NT2/D1 (cell line): ENCODE measurements at regions not wholly inside any gene's neighbourhood (a gene's known extent, or its start where the extent isn't known, plus 50 kb on each side); places are given as distances from the start of the nearest gene placed in this dataset.

Experiments
- YY1 ChIP-seq: IDR thresholded peaks from 2 replicates; pipeline ENCODE4 v1.6.1; 2011; ENCODE audit not compliant: insufficient read length, insufficient read depth
- ZNF274 ChIP-seq: IDR thresholded peaks from 2 replicates; pipeline ENCODE4 v1.6.1; 2011; ENCODE audit warnings: mild to moderate bottlenecking, low read depth, low read length

DNA sequence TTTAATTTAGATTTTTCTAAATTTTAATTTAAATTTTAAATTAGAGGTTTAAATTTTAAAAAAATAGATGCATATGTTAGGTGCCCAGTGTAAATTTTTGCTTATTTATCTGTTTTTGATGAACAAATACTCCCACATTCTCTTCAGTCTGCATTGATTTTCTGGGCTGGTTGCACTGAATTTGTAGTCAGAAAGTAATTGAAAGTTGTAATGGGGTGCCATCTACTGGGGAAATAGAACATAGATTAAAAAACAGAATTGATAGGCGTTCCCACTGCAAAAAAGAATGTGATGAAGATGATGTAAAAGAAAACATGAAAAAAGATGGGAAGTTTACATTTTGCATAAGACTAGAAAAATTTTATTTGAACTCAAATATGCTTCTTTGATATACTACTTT lies 51.7 kb upstream of the CCDC85A start:
- no peak for TF ChIP-seq YY1
- no peak for TF ChIP-seq ZNF274
